HCT116 (cell line): ENCODE measurements at regions not wholly inside any gene's neighbourhood (a gene's known extent, or its start where the extent isn't known, plus 50 kb on each side); places are given as distances from the start of the nearest gene placed in this dataset.

Experiments
- ATAC-seq: fragments of 200-7000 bp; cut with Tn5 transposase; 2 replicates; pipeline ENCODE4 v1.9.1; 2020; ENCODE audit warnings: mild to moderate bottlenecking, moderate library complexity
- BruUV-seq: library from RNA; stranded (reverse); fragments of 400-500 nt; replicated peaks from 2 replicates; lab custom pipeline; 2021; lab: Mats Ljungman, UMichigan
- CTCF ChIA-PET: fragments of 300-600 bp; sonication (Branson Sonifier 250); formaldehyde crosslinking; loops from one replicate; lab custom pipeline; 2021; ENCODE audit warnings: antibody characterized with exemption; lab: Charles Lee
- POLR2A ChIA-PET: fragments of 300-600, 350-600 bp; sonication (Branson Sonifier 250); formaldehyde crosslinking; loops from one replicate; lab custom pipeline; 2021; ENCODE audit warnings: antibody characterized with exemption; lab: Charles Lee
- RAD21 ChIA-PET, 2 experiments: fragments of 300-600 bp; sonication (Branson Sonifier 250); formaldehyde crosslinking; loops; one replicate each; lab custom pipeline; 2023; ENCODE audit warnings: low total read pairs in 2 of 2; ENCODE audit not compliant: uncharacterized antibody in 2 of 2, unreplicated experiment in 2 of 2, low non-redundant PET in 1 of 2; lab: Charles Lee
- DNase-seq: peaks from one replicate; pipeline ENCODE4 v3.0.0-alpha.2; 2010; ENCODE audit warnings: low read depth, low spot score
- H2AFZ ChIP-seq: fragments of 200-600 bp; shearing (Covaris generic), sonication (generic); 2 replicates; pipeline ENCODE4 v1.6.1; 2017; ENCODE audit warnings: low read depth, mixed run types, mixed read lengths, antibody characterized with exemption, low read length; ENCODE audit not compliant: poor library complexity, severe bottlenecking
- H3K27ac ChIP-seq: 2 replicates; pipeline ENCODE4 v1.5.1; 2012; ENCODE audit warnings: low read depth, low read length
- H3K27me3 ChIP-seq: fragments of 200-600 bp; sonication (generic); 2 replicates; pipeline ENCODE4 v1.6.1; 2016; ENCODE audit warnings: mixed run types, low read length, mixed read lengths; ENCODE audit not compliant: insufficient read depth
- H3K36me3 ChIP-seq, 2 experiments: fragments of 200-500 bp in 1 of 2; fragments of 200-600 bp in 1 of 2; sonication (Bioruptor generic) in 1 of 2; sonication (generic) in 1 of 2; 2 replicates each; pipeline versions ENCODE4 v1.5.1 to v1.6.1; 2014 to 2016; ENCODE audit warnings: low read length in 2 of 2, inconsistent platforms in 1 of 2, mixed read lengths in 1 of 2, mixed run types in 1 of 2; ENCODE audit not compliant: insufficient read depth in 2 of 2, control insufficient read depth in 1 of 2
- H3K4me1 ChIP-seq, 2 experiments: fragments of 200-600 bp in 1 of 2; sonication (generic) in 1 of 2; 2 replicates each; pipeline versions ENCODE4 v1.5.1 to v1.6.1; 2012 to 2017; ENCODE audit warnings: low read length in 2 of 2, inconsistent platforms in 1 of 2, mild to moderate bottlenecking in 1 of 2, mixed read lengths in 1 of 2, mixed run types in 1 of 2, moderate library complexity in 1 of 2; ENCODE audit not compliant: insufficient read depth in 2 of 2, control insufficient read depth in 1 of 2
- H3K4me2 ChIP-seq: fragments of 200-600 bp; sonication (generic); 2 replicates; pipeline ENCODE4 v1.6.1; 2017; ENCODE audit warnings: mixed run types, low read length, mixed read lengths
- H3K4me3 ChIP-seq, 2 experiments: fragments of 200-600 bp in 1 of 2; sonication (generic) in 1 of 2; replicated peaks in 1 of 2; 2 replicates each; pipeline ENCODE4 v1.5.1; 2011 to 2016; ENCODE audit warnings: low read length in 2 of 2, control low read depth in 1 of 2, low read depth in 1 of 2, mild to moderate bottlenecking in 1 of 2, mixed read lengths in 1 of 2, mixed run types in 1 of 2
- H3K79me2 ChIP-seq: fragments of 200-600 bp; sonication (generic); 2 replicates; pipeline ENCODE4 v1.6.1; 2017; ENCODE audit warnings: mild to moderate bottlenecking, mixed run types, low read length, moderate library complexity, mixed read lengths; ENCODE audit not compliant: insufficient read depth
- H3K9ac ChIP-seq: fragments of 200-600 bp; sonication (generic); 2 replicates; pipeline ENCODE4 v1.6.1; 2016; ENCODE audit warnings: low read length, mixed read lengths
- H3K9me2 ChIP-seq: fragments of 200-600 bp; sonication (generic), shearing (Covaris generic); 2 replicates; pipeline ENCODE4 v1.6.1; 2017; ENCODE audit warnings: mixed run types, mild to moderate bottlenecking, moderate library complexity; ENCODE audit not compliant: insufficient read depth
- H3K9me3 ChIP-seq, 2 experiments: fragments of 200-500 bp in 1 of 2; fragments of 200-600 bp in 1 of 2; sonication (Bioruptor generic) in 1 of 2; sonication (generic) in 1 of 2; 2 replicates each; pipeline ENCODE4 v1.6.1; 2014 to 2017; ENCODE audit warnings: low read length in 2 of 2, mixed read lengths in 2 of 2, inconsistent platforms in 1 of 2, low read depth in 1 of 2, mild to moderate bottlenecking in 1 of 2, mixed run types in 1 of 2, moderate library complexity in 1 of 2; ENCODE audit not compliant: control insufficient read depth in 1 of 2, insufficient read depth in 1 of 2
- H4K20me1 ChIP-seq: fragments of 200-600 bp; sonication (generic), shearing (Covaris generic); 2 replicates; pipeline ENCODE4 v1.6.1; 2017; ENCODE audit warnings: mixed run types, mild to moderate bottlenecking, moderate library complexity; ENCODE audit not compliant: insufficient read depth
- CBX3 ChIP-seq: IDR thresholded peaks from 2 replicates; pipeline ENCODE4 v1.6.1; 2012; ENCODE audit warnings: low read depth
- CEBPB ChIP-seq: IDR thresholded peaks from 2 replicates; pipeline ENCODE4 v1.6.1; 2012; ENCODE audit warnings: low read depth
- CTCF ChIP-seq, 3 experiments: fragments of 200-600 bp in 1 of 3; sonication (generic) in 1 of 3; IDR thresholded peaks in 2 of 3; conservative IDR thresholded peaks in 1 of 3; 2 replicates each; pipeline ENCODE4 v1.5.1; 2012 to 2017; ENCODE audit warnings: low read depth in 2 of 3, low read length in 2 of 3, antibody characterized with exemption in 1 of 3, borderline replicate concordance in 1 of 3, control low read depth in 1 of 3, mild to moderate bottlenecking in 1 of 3, mixed read lengths in 1 of 3, mixed run types in 1 of 3, moderate library complexity in 1 of 3; ENCODE audit not compliant: insufficient read depth in 1 of 3
- ELF1 ChIP-seq: IDR thresholded peaks from 2 replicates; pipeline ENCODE4 v1.6.1; 2012; ENCODE audit warnings: low read depth, borderline replicate concordance
- FOSL1 ChIP-seq: IDR thresholded peaks from 2 replicates; pipeline ENCODE4 v1.6.1; 2012; ENCODE audit warnings: low read depth
- JUND ChIP-seq: IDR thresholded peaks from 2 replicates; pipeline ENCODE4 v1.6.1; 2012
- POLR2A ChIP-seq: IDR thresholded peaks from 2 replicates; pipeline ENCODE4 v1.7.0; 2011; ENCODE audit warnings: borderline replicate concordance; ENCODE audit not compliant: insufficient read depth, insufficient read length; ENCODE audit errors: extremely low read depth
- SIN3A ChIP-seq: IDR thresholded peaks from 2 replicates; pipeline ENCODE4 v1.6.1; 2012; ENCODE audit warnings: low read depth
- SP1 ChIP-seq: IDR thresholded peaks from 2 replicates; pipeline ENCODE4 v1.6.1; 2012; ENCODE audit warnings: low read depth
- YY1 ChIP-seq: IDR thresholded peaks from 2 replicates; pipeline ENCODE4 v1.6.1; 2011; ENCODE audit warnings: low read length, low read depth, moderate library complexity, mild to moderate bottlenecking; ENCODE audit not compliant: insufficient replicate concordance; ENCODE audit errors: extremely low read depth
- ZFX ChIP-seq: fragments of 450-650 bp; IDR thresholded peaks from 2 replicates; pipeline ENCODE4 v1.6.1; 2017
- ZNF274 ChIP-seq: fragments of 200-500 bp; sonication (Bioruptor generic); IDR thresholded peaks from 2 replicates; pipeline ENCODE4 v1.6.1; 2014; ENCODE audit warnings: mild to moderate bottlenecking, low read depth, low read length, inconsistent platforms
- intact Hi-C: fragments of 100-400 bp; cut with micrococcal nuclease; formaldehyde crosslinking; loops from 2 replicates; pipeline ENCODE4 v1.10.0; 2022
- TF ChIP-seq, protein P1 (sequence below): IDR thresholded peaks from 2 replicates; pipeline ENCODE4 v1.6.1; 2011; ENCODE audit warnings: mild to moderate bottlenecking, low read length, moderate library complexity; ENCODE audit not compliant: insufficient replicate concordance; ENCODE audit errors: extremely low read depth
- TF ChIP-seq, protein P2 (sequence below): IDR thresholded peaks from 2 replicates; pipeline ENCODE4 v1.6.1; 2012

GRCh38 chr18:78133729-78134128, 845.9 kb upstream of the SALL3 start:
- no peak overlapping the region for H2AFZ ChIP-seq
- H4K20me1 ChIP-seq = no peaks in the 10 kb centered on the region
- CTCF ChIA-PET = no interaction called here
- H3K9ac ChIP-seq = no peak overlapping the region
- no peak for ATAC-seq
- H3K36me3 ChIP-seq = no peaks in the 10 kb centered on the region
- TF ChIP-seq, protein P1, sequence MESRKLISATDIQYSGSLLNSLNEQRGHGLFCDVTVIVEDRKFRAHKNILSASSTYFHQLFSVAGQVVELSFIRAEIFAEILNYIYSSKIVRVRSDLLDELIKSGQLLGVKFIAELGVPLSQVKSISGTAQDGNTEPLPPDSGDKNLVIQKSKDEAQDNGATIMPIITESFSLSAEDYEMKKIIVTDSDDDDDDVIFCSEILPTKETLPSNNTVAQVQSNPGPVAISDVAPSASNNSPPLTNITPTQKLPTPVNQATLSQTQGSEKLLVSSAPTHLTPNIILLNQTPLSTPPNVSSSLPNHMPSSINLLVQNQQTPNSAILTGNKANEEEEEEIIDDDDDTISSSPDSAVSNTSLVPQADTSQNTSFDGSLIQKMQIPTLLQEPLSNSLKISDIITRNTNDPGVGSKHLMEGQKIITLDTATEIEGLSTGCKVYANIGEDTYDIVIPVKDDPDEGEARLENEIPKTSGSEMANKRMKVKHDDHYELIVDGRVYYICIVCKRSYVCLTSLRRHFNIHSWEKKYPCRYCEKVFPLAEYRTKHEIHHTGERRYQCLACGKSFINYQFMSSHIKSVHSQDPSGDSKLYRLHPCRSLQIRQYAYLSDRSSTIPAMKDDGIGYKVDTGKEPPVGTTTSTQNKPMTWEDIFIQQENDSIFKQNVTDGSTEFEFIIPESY = no peak
- no peak for TF ChIP-seq SIN3A
- TF ChIP-seq ZFX = no peak
- TF ChIP-seq, protein P2, sequence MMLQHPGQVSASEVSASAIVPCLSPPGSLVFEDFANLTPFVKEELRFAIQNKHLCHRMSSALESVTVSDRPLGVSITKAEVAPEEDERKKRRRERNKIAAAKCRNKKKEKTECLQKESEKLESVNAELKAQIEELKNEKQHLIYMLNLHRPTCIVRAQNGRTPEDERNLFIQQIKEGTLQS = no peak
- no TSS peak for BruUV-seq
- no peaks in the 10 kb centered on the region for H3K4me1 ChIP-seq
- no peaks in the 10 kb centered on the region for H3K9me2 ChIP-seq
- no peaks in the 10 kb centered on the region for H3K79me2 ChIP-seq
- RAD21 ChIA-PET = no interaction called here
- intact Hi-C loops = no loop called here
- H3K4me3 ChIP-seq = no peak overlapping the region
- peaks cover 0 to 31% of the 10 kb centered on the region in 2 experiments; a peak in 2 of 4 replicates for H3K9me3 ChIP-seq
- no peaks in the 10 kb centered on the region for H3K27me3 ChIP-seq
- POLR2A ChIA-PET = no interaction called here
- no peak overlapping the region for H3K4me2 ChIP-seq
- H3K27ac ChIP-seq = no peak overlapping the region
- DNase-seq = no peak

DNA sequence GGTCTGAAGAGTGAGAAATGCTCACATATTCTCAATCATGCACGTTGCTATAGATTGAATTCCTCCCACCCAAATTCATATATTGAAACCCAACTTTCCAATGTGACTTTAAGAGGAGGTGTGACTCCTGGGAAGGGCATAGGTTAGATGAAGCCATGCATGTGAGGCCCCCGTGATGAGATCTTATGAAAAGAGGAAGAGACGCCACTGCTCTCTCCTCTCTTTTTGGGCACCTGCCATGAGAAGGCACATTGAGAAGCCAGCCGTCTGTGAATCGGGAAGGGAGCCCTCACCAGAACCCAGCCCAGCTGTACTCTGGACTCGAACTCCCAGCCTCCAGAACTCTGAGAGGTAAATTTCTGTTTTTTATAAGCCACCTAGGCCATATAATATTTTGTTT, 842.6 kb upstream of the SALL3 start:
- Histone ChIP-seq H3K27ac (no peak overlapping the region), H3K79me2 (no peaks in the 10 kb centered on the region), H3K27me3 (no peaks in the 10 kb centered on the region), H3K9me2 (no peaks in the 10 kb centered on the region), H2AFZ (no peak overlapping the region), H3K36me3 (no peaks in the 10 kb centered on the region), H3K9me3 (peaks cover 0 to 25% of the 10 kb centered on the region in 2 experiments; a peak in 2 of 4 replicates), H3K4me2 (no peak overlapping the region), H4K20me1 (no peaks in the 10 kb centered on the region), H3K9ac (no peak overlapping the region), H3K4me1 (no peaks in the 10 kb centered on the region), H3K4me3 (no peak overlapping the region)
- BruUV-seq = no TSS peak
- ChIA-PET POLR2A (no interaction called here), RAD21 (no interaction called here), CTCF (no interaction called here)
- ATAC-seq (no peak), DNase-seq (no peak)
- intact Hi-C loops = no loop called here
- no peak for TF ChIP-seq CEBPB
- no peak for TF ChIP-seq ZFX
- TF ChIP-seq ELF1 = no peak
- TF ChIP-seq JUND = no peak
- TF ChIP-seq, protein P1 = no peak
- no peak for TF ChIP-seq ZNF274
- TF ChIP-seq FOSL1 = no peak
- TF ChIP-seq CTCF (IDR thresholded peaks at IDR 0.05 in 2 of 3, conservative IDR thresholded peaks at IDR 0.05 in 1 of 3; ENCODE audit: borderline replicate concordance in 1 of 3, insufficient read depth in 1 of 3, low read depth in 2 of 3, low read length in 2 of 3) = no peak
- no peak for TF ChIP-seq SP1
- TF ChIP-seq CBX3 = no peak
- no peak for TF ChIP-seq YY1
- no peak for TF ChIP-seq POLR2A
- TF ChIP-seq, protein P2 = no peak
